ENCODE measurements at regions not wholly inside any gene's neighbourhood (a gene's known extent, or its start where the extent isn't known, plus 50 kb on each side); places are given as distances from the start of the nearest gene placed in this dataset.

DNA sequence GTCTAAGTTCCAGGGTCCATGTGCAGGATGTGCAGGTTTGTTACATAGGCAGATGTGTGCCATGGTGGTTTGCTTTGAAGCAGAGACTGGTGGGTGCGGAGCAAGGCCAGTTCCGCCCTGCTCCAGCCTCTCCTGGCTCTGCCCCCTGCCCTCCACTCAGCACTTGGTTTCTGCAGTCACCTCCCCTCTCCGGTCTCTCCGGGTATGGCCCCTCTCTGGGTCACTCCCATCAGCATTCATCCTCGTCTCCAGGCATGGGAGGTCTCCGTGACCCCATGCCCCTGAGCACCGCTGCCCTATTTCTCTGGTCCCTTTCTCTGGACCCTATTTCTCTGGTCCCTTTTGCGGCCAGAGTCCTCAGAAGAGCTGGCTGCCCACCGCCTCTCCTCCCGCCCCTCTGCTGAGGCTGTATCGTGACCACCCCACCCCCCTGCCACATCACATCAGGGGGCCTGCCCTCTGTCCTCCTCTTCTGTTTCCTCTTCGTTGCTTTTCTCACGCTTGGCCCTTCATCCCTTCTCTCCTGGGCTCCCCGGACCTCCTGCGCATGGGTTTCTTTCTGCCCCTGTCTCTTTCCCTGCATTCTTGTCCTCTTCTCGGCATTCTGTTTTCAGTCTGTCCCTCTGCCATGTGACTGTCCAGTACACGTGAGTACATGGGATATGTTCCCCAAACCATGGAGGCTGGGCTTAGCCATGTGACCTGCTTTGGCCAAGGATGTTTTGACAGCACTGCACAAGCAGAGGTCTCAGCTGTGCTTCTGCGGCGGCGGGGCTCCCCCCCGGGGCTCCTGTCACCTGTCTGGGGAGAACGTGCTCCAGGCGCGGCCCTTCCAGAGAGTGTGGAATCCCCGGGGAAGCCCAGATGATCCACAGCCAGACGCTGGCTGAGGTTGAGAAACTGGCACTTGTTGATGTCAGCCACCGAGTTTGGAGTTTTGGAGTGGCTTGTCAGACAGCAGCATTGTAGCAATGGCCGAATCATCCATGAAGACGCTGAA lies 54.4 kb upstream of the C1orf174 start:
- H3K4ac ChIP-seq (ENCODE audit: low read depth, low read length) = no peak overlapping the region
- no peak overlapping the region for H2BK15ac ChIP-seq (ENCODE audit: low read depth, low read length)
- no peaks in the 10 kb centered on the region for H3K36me3 ChIP-seq (ENCODE audit: control insufficient read depth, insufficient read depth, low read length)
- no peak overlapping the region for H2BK5ac ChIP-seq (ENCODE audit: low read depth, low read length, poor library complexity, severe bottlenecking)
- no peak overlapping the region for H4K5ac ChIP-seq (ENCODE audit: low read depth, low read length)
- H3K56ac ChIP-seq (ENCODE audit: extremely low read depth, insufficient read depth, low read length) = no peak overlapping the region
- no peak overlapping the region for H2BK20ac ChIP-seq (ENCODE audit: low read depth, low read length)
- no peak overlapping the region for H2AK9ac ChIP-seq (replicated peaks; ENCODE audit: low read depth, low read length, poor library complexity)
- peaks cover 41% of the 10 kb centered on the region for H3K9me3 ChIP-seq (ENCODE audit: control insufficient read depth, insufficient read depth, low read length)
- no peak overlapping the region for H3K27ac ChIP-seq (ENCODE audit: insufficient read depth, low read length)
- no peak overlapping the region for H2BK120ac ChIP-seq (ENCODE audit: low read depth, low read length)
- no peak overlapping the region for H4K91ac ChIP-seq (ENCODE audit: insufficient read depth, low read depth, low read length)
- no peak overlapping the region for H3K23ac ChIP-seq (ENCODE audit: low read depth, low read length)
- no peaks in the 10 kb centered on the region for H3K27me3 ChIP-seq (ENCODE audit: control insufficient read depth, insufficient read depth, low read length)
- no peak overlapping the region for H4K8ac ChIP-seq (ENCODE audit: low read depth in 2 of 2, low read length in 2 of 2)
- intact Hi-C loops (cut with micrococcal nuclease) = no loop called here
- WGBS, 2 experiments (ENCODE audit: extremely low coverage in 2 of 2, insufficient read length in 1 of 2) = 20% methylated on average over 22 of the region's 29 CpGs; no CpG with 5 or more reads in 1 of the 2 experiments
- H3K4me3 ChIP-seq (ENCODE audit: insufficient read depth, low read depth, low read length) = no peak overlapping the region
- no peak overlapping the region for H3K4me2 ChIP-seq (ENCODE audit: low read depth, low read length)
- dilution Hi-C loops (cut with HindIII; ENCODE audit: low sequenced_read_pairs, unreplicated experiment) = no loop called here
- H3K79me1 ChIP-seq (ENCODE audit: low read depth in 1 of 2, low read length in 2 of 2) = no peaks in the 10 kb centered on the region
- H3K9ac ChIP-seq (ENCODE audit: low read depth, low read length) = no peak overlapping the region
- no peaks in the 10 kb centered on the region for H3K4me1 ChIP-seq (ENCODE audit: control insufficient read depth, insufficient read depth, low read length)
- no peak for DNase-seq
- no peaks in the 10 kb centered on the region for H3K9me1 ChIP-seq (ENCODE audit: insufficient read depth, low read length)
- H4K20me1 ChIP-seq (ENCODE audit: insufficient read depth, low read length) = no peaks in the 10 kb centered on the region
- ChIA-PET POLR2A (ENCODE audit: unreplicated experiment) (no interaction called here), CTCF (no interaction called here)
- H3K18ac ChIP-seq (ENCODE audit: low read depth, low read length) = no peak overlapping the region
- BruUV-seq (replicated peaks) = no TSS peak
- ATAC-seq (ENCODE audit: low read depth) = no peak
- no peak overlapping the region for H3K14ac ChIP-seq (replicated peaks; ENCODE audit: low read depth, low read length)
- H2AFZ ChIP-seq (replicated peaks; ENCODE audit: low read length, poor library complexity) = no peak overlapping the region
- in situ Hi-C loops (cut with MboI; ENCODE audit: low sequenced_read_pairs) = no loop called here
- H2AK5ac ChIP-seq (ENCODE audit: low read depth, low read length) = no peak overlapping the region
- no peak for TF ChIP-seq FOS (IDR thresholded peaks at IDR 0.05; ENCODE audit: low read depth, low read length)
- no peak for TF ChIP-seq CEBPB (IDR thresholded peaks at IDR 0.05; ENCODE audit: low read depth, low read length)
- no peak for TF ChIP-seq BHLHE40 (IDR thresholded peaks at IDR 0.05; ENCODE audit: low read depth, low read length)
- no peak for TF ChIP-seq RFX5 (IDR thresholded peaks at IDR 0.05; ENCODE audit: low read depth, low read length)
- TF ChIP-seq, protein P1, sequence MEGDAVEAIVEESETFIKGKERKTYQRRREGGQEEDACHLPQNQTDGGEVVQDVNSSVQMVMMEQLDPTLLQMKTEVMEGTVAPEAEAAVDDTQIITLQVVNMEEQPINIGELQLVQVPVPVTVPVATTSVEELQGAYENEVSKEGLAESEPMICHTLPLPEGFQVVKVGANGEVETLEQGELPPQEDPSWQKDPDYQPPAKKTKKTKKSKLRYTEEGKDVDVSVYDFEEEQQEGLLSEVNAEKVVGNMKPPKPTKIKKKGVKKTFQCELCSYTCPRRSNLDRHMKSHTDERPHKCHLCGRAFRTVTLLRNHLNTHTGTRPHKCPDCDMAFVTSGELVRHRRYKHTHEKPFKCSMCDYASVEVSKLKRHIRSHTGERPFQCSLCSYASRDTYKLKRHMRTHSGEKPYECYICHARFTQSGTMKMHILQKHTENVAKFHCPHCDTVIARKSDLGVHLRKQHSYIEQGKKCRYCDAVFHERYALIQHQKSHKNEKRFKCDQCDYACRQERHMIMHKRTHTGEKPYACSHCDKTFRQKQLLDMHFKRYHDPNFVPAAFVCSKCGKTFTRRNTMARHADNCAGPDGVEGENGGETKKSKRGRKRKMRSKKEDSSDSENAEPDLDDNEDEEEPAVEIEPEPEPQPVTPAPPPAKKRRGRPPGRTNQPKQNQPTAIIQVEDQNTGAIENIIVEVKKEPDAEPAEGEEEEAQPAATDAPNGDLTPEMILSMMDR (conservative IDR thresholded peaks at IDR 0.05; ENCODE audit: low read depth, low read length) = no peak
- TF ChIP-seq SMC3 (IDR thresholded peaks at IDR 0.05; ENCODE audit: low read depth, low read length) = no peak
- TF ChIP-seq RCOR1 (IDR thresholded peaks at IDR 0.05; ENCODE audit: insufficient replicate concordance, low read length) = no peak
- TF ChIP-seq, protein P2, sequence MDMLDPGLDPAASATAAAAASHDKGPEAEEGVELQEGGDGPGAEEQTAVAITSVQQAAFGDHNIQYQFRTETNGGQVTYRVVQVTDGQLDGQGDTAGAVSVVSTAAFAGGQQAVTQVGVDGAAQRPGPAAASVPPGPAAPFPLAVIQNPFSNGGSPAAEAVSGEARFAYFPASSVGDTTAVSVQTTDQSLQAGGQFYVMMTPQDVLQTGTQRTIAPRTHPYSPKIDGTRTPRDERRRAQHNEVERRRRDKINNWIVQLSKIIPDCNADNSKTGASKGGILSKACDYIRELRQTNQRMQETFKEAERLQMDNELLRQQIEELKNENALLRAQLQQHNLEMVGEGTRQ (IDR thresholded peaks at IDR 0.05; ENCODE audit: low read depth, low read length) = no peak
- no peak for TF ChIP-seq NFE2L2 (IDR thresholded peaks at IDR 0.05; ENCODE audit: low read depth, low read length)
- no peak for TF ChIP-seq RAD21 (IDR thresholded peaks at IDR 0.05; ENCODE audit: low read length)
- no peak for TF ChIP-seq MAFK (IDR thresholded peaks at IDR 0.05; ENCODE audit: low read depth, low read length)
- TF ChIP-seq MAZ (IDR thresholded peaks at IDR 0.05; ENCODE audit: borderline replicate concordance, low read depth, low read length) = no peak
- no peak for TF ChIP-seq CHD1 (IDR thresholded peaks at IDR 0.05; ENCODE audit: low read depth, low read length)
- TF ChIP-seq POLR2A (IDR thresholded peaks at IDR 0.05; ENCODE audit: low read depth, low read length) = no peak
- no peak for TF ChIP-seq MXI1 (IDR thresholded peaks at IDR 0.05; ENCODE audit: borderline replicate concordance, low read depth, low read length)
